OCI-LY7 (cell line): ENCODE measurements at regions not wholly inside any gene's neighbourhood (a gene's known extent, or its start where the extent isn't known, plus 50 kb on each side); places are given as distances from the start of the nearest gene placed in this dataset.

ENCODE experiments used
- BruUV-seq: library from RNA; stranded (reverse); fragments of 400-500 nt; replicated peaks from 2 replicates; lab custom pipeline; 2021; lab: Mats Ljungman, UMichigan
- CTCF ChIA-PET: fragments of 300-600 bp; sonication (Branson Sonifier 250); formaldehyde crosslinking; loops from one replicate; lab custom pipeline; 2022; ENCODE audit warnings: antibody characterized with exemption; ENCODE audit not compliant: unreplicated experiment; lab: Charles Lee
- POLR2A ChIA-PET: fragments of 300-600 bp; sonication (Branson Sonifier 250); formaldehyde crosslinking; loops from one replicate; lab custom pipeline; 2022; ENCODE audit warnings: antibody characterized with exemption; lab: Charles Lee
- DNase-seq: peaks from one replicate; pipeline ENCODE4 v3.0.0-alpha.2; 2015; ENCODE audit warnings: low spot score
- H2AFZ ChIP-seq: fragments of 200-600 bp; sonication (generic), shearing (Covaris generic); 2 replicates; pipeline ENCODE4 v1.6.1; 2014; ENCODE audit warnings: mild to moderate bottlenecking, antibody characterized with exemption, low read length, moderate library complexity
- H3K27ac ChIP-seq: fragments of 200-600 bp; sonication (generic); 2 replicates; pipeline ENCODE4 v1.5.1; 2014; ENCODE audit warnings: mixed run types, low read depth, mild to moderate bottlenecking, moderate library complexity, low read length, inconsistent platforms; ENCODE audit not compliant: poor library complexity, severe bottlenecking
- H3K36me3 ChIP-seq: fragments of 200-600 bp; sonication (generic); 2 replicates; pipeline ENCODE4 v1.6.1; 2014; ENCODE audit warnings: mild to moderate bottlenecking, antibody characterized with exemption, low read length, moderate library complexity, mixed read lengths; ENCODE audit not compliant: insufficient read depth
- H3K4me1 ChIP-seq: fragments of 200-600 bp; sonication (generic); 2 replicates; pipeline ENCODE4 v1.5.1; 2014; ENCODE audit warnings: mild to moderate bottlenecking, low read length; ENCODE audit not compliant: insufficient read depth, poor library complexity, severe bottlenecking
- H3K4me2 ChIP-seq: fragments of 200-600 bp; sonication (generic); 2 replicates; pipeline ENCODE4 v1.6.1; 2014; ENCODE audit warnings: mild to moderate bottlenecking, low read length
- H3K4me3 ChIP-seq: fragments of 200-600 bp; sonication (generic); 2 replicates; pipeline ENCODE4 v1.5.1; 2014; ENCODE audit warnings: mild to moderate bottlenecking, low read depth, low read length; ENCODE audit not compliant: poor library complexity, severe bottlenecking
- H3K79me2 ChIP-seq: fragments of 200-600 bp; sonication (generic); 2 replicates; pipeline ENCODE4 v1.6.1; 2016; ENCODE audit warnings: low read depth, mild to moderate bottlenecking, low read length, moderate library complexity, mixed read lengths; ENCODE audit not compliant: insufficient read depth
- H3K9me2 ChIP-seq: fragments of 200-600 bp; sonication (generic); 2 replicates; pipeline ENCODE4 v1.6.1; 2016; ENCODE audit warnings: mild to moderate bottlenecking, low read length, mixed read lengths; ENCODE audit not compliant: insufficient read depth
- H3K9me3 ChIP-seq: fragments of 200-600 bp; sonication (generic); 2 replicates; pipeline ENCODE4 v1.6.1; 2014; ENCODE audit warnings: mild to moderate bottlenecking, mixed run types, low read length, mixed read lengths
- H4K20me1 ChIP-seq: fragments of 200-600 bp; sonication (generic); 2 replicates; pipeline ENCODE4 v1.6.1; 2014; ENCODE audit warnings: mild to moderate bottlenecking, antibody characterized with exemption, low read length, moderate library complexity, mixed read lengths; ENCODE audit not compliant: insufficient read depth
- CTCF ChIP-seq: fragments of 200-600 bp; sonication (generic); conservative IDR thresholded peaks from 2 replicates; pipeline ENCODE4 v1.5.1; 2014; ENCODE audit warnings: mild to moderate bottlenecking, antibody characterized with exemption, low read length, moderate library complexity, mixed read lengths
- EZH2phosphoT487 ChIP-seq: fragments of 200-600 bp; sonication (generic); IDR thresholded peaks from 2 replicates; pipeline ENCODE4 v1.6.1; 2018; ENCODE audit warnings: low read depth, borderline replicate concordance, mild to moderate bottlenecking, mixed run types, antibody characterized with exemption, low read length, moderate library complexity, mixed read lengths
- intact Hi-C: fragments of 100-400 bp; cut with micrococcal nuclease; formaldehyde crosslinking; loops from one replicate; pipeline ENCODE4 v1.10.0; 2022; ENCODE audit not compliant: unreplicated experiment

- POLR2A ChIA-PET, result interaction anchor here (0.9 kb wide), 1 partner anchor 97 kb away, joined by 3 read pairs; no protein-coding TSS in a partner anchor
- no TSS peak for BruUV-seq
Observed at GRCh38 chr1:229124520-229125124, 146.3 kb upstream of the RAB4A start.

GRCh38 chr1:229127301-229127700 lies 143.6 kb upstream of the RAB4A start:
- no peak for DNase-seq
- Histone ChIP-seq H3K4me3 (no peak overlapping the region), H3K36me3 (no peaks in the 10 kb centered on the region), H3K4me1 (peaks cover 35% of the 10 kb centered on the region), H2AFZ (peak overlapping the region; percentile 49; the same call in 1 of the 2 replicates), H3K4me2 (0 out of 2 replicates have a peak overlapping the region, but pooled peaks have one; percentile 9), H3K9me2 (no peaks in the 10 kb centered on the region), H4K20me1 (no peaks in the 10 kb centered on the region), H3K79me2 (no peaks in the 10 kb centered on the region), H3K9me3 (no peaks in the 10 kb centered on the region), H3K27ac (no peak overlapping the region)
- TF ChIP-seq EZH2phosphoT487, result no peak
- ChIA-PET CTCF (no interaction called here), POLR2A (interaction anchor here (0.7 kb wide), 1 partner anchor 362 kb away, joined by 4 read pairs; no protein-coding TSS in a partner anchor)
- BruUV-seq, result no TSS peak
- intact Hi-C loops, result no loop called here

More at GRCh38 chr1:229124520-229125124, 146.3 kb upstream of the RAB4A start:
- H3K79me2 ChIP-seq, result no peaks in the 10 kb centered on the region
- CTCF ChIA-PET, result no interaction called here
- H3K27ac ChIP-seq, result no peak overlapping the region
- H3K4me1 ChIP-seq, result peaks cover 23% of the 10 kb centered on the region
- no peaks in the 10 kb centered on the region for H3K9me2 ChIP-seq
- TF ChIP-seq EZH2phosphoT487 (no peak), CTCF (no peak)
- H3K9me3 ChIP-seq, result no peaks in the 10 kb centered on the region
- intact Hi-C loops, result no loop called here
- no peak overlapping the region for H3K4me2 ChIP-seq
- no peaks in the 10 kb centered on the region for H3K36me3 ChIP-seq
- H3K4me3 ChIP-seq, result no peak overlapping the region
- H4K20me1 ChIP-seq, result no peaks in the 10 kb centered on the region
- no peak for DNase-seq
- H2AFZ ChIP-seq, result no peak overlapping the region

- DNase-seq, result no peak
- Histone ChIP-seq H3K4me1 (peaks cover 35% of the 10 kb centered on the region), H3K9me2 (no peaks in the 10 kb centered on the region), H3K36me3 (no peaks in the 10 kb centered on the region), H2AFZ (peak overlapping the region; percentile 49), H3K79me2 (no peaks in the 10 kb centered on the region), H3K9me3 (no peaks in the 10 kb centered on the region), H3K4me2 (no peak overlapping the region), H4K20me1 (no peaks in the 10 kb centered on the region), H3K4me3 (no peak overlapping the region), H3K27ac (no peak overlapping the region)
- ChIA-PET CTCF (interaction anchor here (0.6 kb wide), 1 partner anchor 73 kb away, joined by 3 read pairs; no protein-coding TSS in a partner anchor), POLR2A (interaction anchor here (0.5 to 1.2 kb wide), 4 partner anchors 18 to 704 kb away, joined by 3 to 5 read pairs (median 3); no protein-coding TSS in a partner anchor)
- no peak for TF ChIP-seq EZH2phosphoT487
- TF ChIP-seq CTCF, result no peak
- no TSS peak for BruUV-seq
- intact Hi-C loops, result no loop called here
Observed at GRCh38 chr1:229128066-229128608, 142.8 kb upstream of the RAB4A start.
